ENCODE measurements at regions not wholly inside any gene's neighbourhood (a gene's known extent, or its start where the extent isn't known, plus 50 kb on each side); places are given as distances from the start of the nearest gene placed in this dataset.

- DNase-seq (ENCODE audit: low spot score) = no peak
- H3K27me3 ChIP-seq (replicated peaks; ENCODE audit: insufficient read depth) = no peaks in the 10 kb centered on the region
- no peak overlapping the region for H3K4me3 ChIP-seq
- no peak overlapping the region for H3K27ac ChIP-seq
- ATAC-seq (ENCODE audit: insufficient number of reproducible peaks, low FRiP score, low read depth) = no peak
- no peaks in the 10 kb centered on the region for H3K9me3 ChIP-seq
- peaks cover 0 to 10% of the 10 kb centered on the region in 2 donors for H3K4me1 ChIP-seq (ENCODE audit: control insufficient read depth in 1 of 2, low read depth in 2 of 2)
- H3K36me3 ChIP-seq = no peaks in the 10 kb centered on the region
- TF ChIP-seq CTCF (IDR thresholded peaks at IDR 0.05) = no peak
Measured at GRCh38 chr11:131195661-131196517, 174.5 kb upstream of the NTM start.

GRCh38 chr11:131198161-131199014 lies 172.0 kb upstream of the NTM start:
- Histone ChIP-seq H3K4me1 (ENCODE audit: control insufficient read depth in 1 of 2, low read depth in 2 of 2) (peaks cover 0 to 10% of the 10 kb centered on the region in 2 donors), H3K36me3 (no peaks in the 10 kb centered on the region), H3K27me3 (replicated peaks; ENCODE audit: insufficient read depth) (no peaks in the 10 kb centered on the region), H3K27ac (no peak overlapping the region), H3K4me3 (no peak overlapping the region), H3K9me3 (no peaks in the 10 kb centered on the region)
- DNase-seq (ENCODE audit: low spot score) (no peak), ATAC-seq (ENCODE audit: insufficient number of reproducible peaks, low FRiP score, low read depth) (no peak)
- no peak for TF ChIP-seq CTCF (IDR thresholded peaks at IDR 0.05)

GRCh38 chr11:131199015-131199280 lies 171.5 kb upstream of the NTM start:
- Histone ChIP-seq H3K4me3 (no peak overlapping the region), H3K4me1 (ENCODE audit: control insufficient read depth in 1 of 2, low read depth in 2 of 2) (peaks cover 0 to 10% of the 10 kb centered on the region in 2 donors), H3K9me3 (no peaks in the 10 kb centered on the region), H3K36me3 (no peaks in the 10 kb centered on the region), H3K27ac (no peak overlapping the region), H3K27me3 (replicated peaks; ENCODE audit: insufficient read depth) (no peaks in the 10 kb centered on the region)
- ATAC-seq (ENCODE audit: insufficient number of reproducible peaks, low FRiP score, low read depth) = no peak
- no peak for DNase-seq (ENCODE audit: low spot score)
- TF ChIP-seq CTCF (IDR thresholded peaks at IDR 0.05) = no peak

- Histone ChIP-seq H3K4me3 (no peak overlapping the region), H3K27me3 (replicated peaks; ENCODE audit: insufficient read depth) (no peaks in the 10 kb centered on the region), H3K27ac (no peak overlapping the region), H3K9me3 (no peaks in the 10 kb centered on the region), H3K4me1 (ENCODE audit: control insufficient read depth in 1 of 2, low read depth in 2 of 2) (no peaks in the 10 kb centered on the region), H3K36me3 (no peaks in the 10 kb centered on the region)
- TF ChIP-seq CTCF (IDR thresholded peaks at IDR 0.05) = no peak
- no peak for ATAC-seq (ENCODE audit: insufficient number of reproducible peaks, low FRiP score, low read depth)
- no peak for DNase-seq (ENCODE audit: low spot score)
Measured at GRCh38 chr11:131201674-131202073, 168.7 kb upstream of the NTM start.

GRCh38 chr11:131203040-131203439 lies 167.4 kb upstream of the NTM start:
- H3K4me3 ChIP-seq = no peak overlapping the region
- DNase-seq (ENCODE audit: low spot score) (no peak), ATAC-seq (ENCODE audit: insufficient number of reproducible peaks, low FRiP score, low read depth) (no peak)
- no peaks in the 10 kb centered on the region for H3K27me3 ChIP-seq (replicated peaks; ENCODE audit: insufficient read depth)
- no peaks in the 10 kb centered on the region for H3K9me3 ChIP-seq
- no peaks in the 10 kb centered on the region for H3K36me3 ChIP-seq
- no peak for TF ChIP-seq CTCF (IDR thresholded peaks at IDR 0.05)
- no peak overlapping the region for H3K27ac ChIP-seq
- no peaks in the 10 kb centered on the region for H3K4me1 ChIP-seq (ENCODE audit: control insufficient read depth in 1 of 2, low read depth in 2 of 2)
